NCI-H1436 treated with DMSO at 0.1 percent for 48 hours (cell line): ENCODE measurements at regions not wholly inside any gene's neighbourhood (a gene's known extent, or its start where the extent isn't known, plus 50 kb on each side); places are given as distances from the start of the nearest gene placed in this dataset.

Experiments used
- DNase-seq: peaks from one replicate; lab custom pipeline; 2025; lab: John Stamatoyannopoulos, UW

- DNase-seq = no peak
These were observed 117.2 kb downstream of the BANF2 start for GRCh38 chr20:17816804-17817587.

- DNase-seq = no peak
These were observed 111.8 kb downstream of the BANF2 start for GRCh38 chr20:17811628-17811965.

GRCh38 chr20:17810847-17811627 lies 111.3 kb downstream of the BANF2 start:
- DNase-seq = no peak

GRCh38 chr20:17810062-17810631 lies 110.4 kb downstream of the BANF2 start:
- no peak for DNase-seq

GRCh38 chr20:17809362-17810061 lies 109.7 kb downstream of the BANF2 start:
- DNase-seq = no peak

GRCh38 chr20:17808782-17809181 lies 109.0 kb downstream of the BANF2 start:
- no peak for DNase-seq

GRCh38 chr20:17808357-17808756 lies 108.6 kb downstream of the BANF2 start:
- DNase-seq = no peak

GRCh38 chr20:17807651-17808050 lies 107.9 kb downstream of the BANF2 start:
- DNase-seq = no peak

- DNase-seq = no peak
These were observed 107.1 kb downstream of the BANF2 start for GRCh38 chr20:17806739-17807441.

- no peak for DNase-seq
These were observed 106.3 kb downstream of the BANF2 start for GRCh38 chr20:17806107-17806506.

- DNase-seq = no peak
These were observed 104.0 kb downstream of the BANF2 start for GRCh38 chr20:17803765-17804164.

- DNase-seq = no peak
These were observed 99.9 kb downstream of the BANF2 start for GRCh38 chr20:17799575-17800227.

- no peak for DNase-seq
These were observed 98.8 kb downstream of the BANF2 start for GRCh38 chr20:17798601-17799000.

- no peak for DNase-seq
These were observed 97.8 kb downstream of the BANF2 start for GRCh38 chr20:17797579-17797978.

- no peak for DNase-seq
These were observed 97.4 kb downstream of the BANF2 start for GRCh38 chr20:17797161-17797560.

- no peak for DNase-seq
These were observed 96.4 kb downstream of the BANF2 start for GRCh38 chr20:17796091-17796563.

GRCh38 chr20:17795501-17796071 lies 95.8 kb downstream of the BANF2 start:
- no peak for DNase-seq

GRCh38 chr20:17795003-17795402 lies 95.2 kb downstream of the BANF2 start:
- DNase-seq = no peak

GRCh38 chr20:17794400-17794799 lies 94.6 kb downstream of the BANF2 start:
- no peak for DNase-seq

- DNase-seq = no peak
These were observed 94.2 kb downstream of the BANF2 start for GRCh38 chr20:17793986-17794385.

- DNase-seq = no peak
These were observed 90.5 kb downstream of the BANF2 start for GRCh38 chr20:17790296-17790695.
